HFFc6 (cell line): ENCODE measurements at regions not wholly inside any gene's neighbourhood (a gene's known extent, or its start where the extent isn't known, plus 50 kb on each side); places are given as distances from the start of the nearest gene placed in this dataset.
"Not testable (repeated sequence)": the region's sequence is repeated elsewhere in the genome, so short reads cannot be mapped to it uniquely, and the experiment has no call there.

Experiments used
- DNase-seq: peaks from one replicate; pipeline ENCODE4 v3.0.0-alpha.2; 2018
- H3K27ac Mint-ChIP-seq: 2 replicates; pipeline ENCODE4 v1.8.0; 2020; ENCODE audit warnings: mild to moderate bottlenecking, mixed read lengths
- H3K27me3 Mint-ChIP-seq: 2 replicates; pipeline ENCODE4 v1.8.0; 2021; ENCODE audit warnings: mild to moderate bottlenecking, moderate library complexity, mixed read lengths; ENCODE audit not compliant: insufficient read depth
- H3K36me3 Mint-ChIP-seq: 2 replicates; pipeline ENCODE4 v1.8.0; 2021; ENCODE audit warnings: low read depth, mixed read lengths
- H3K4me1 Mint-ChIP-seq: 2 replicates; pipeline ENCODE4 v1.8.0; 2020; ENCODE audit warnings: low read depth, mixed read lengths
- H3K4me3 Mint-ChIP-seq: 2 replicates; pipeline ENCODE4 v1.8.0; 2020; ENCODE audit warnings: mild to moderate bottlenecking, moderate library complexity, mixed read lengths
- H3K9me3 Mint-ChIP-seq: 2 replicates; pipeline ENCODE4 v1.8.0; 2020; ENCODE audit warnings: mild to moderate bottlenecking, mixed read lengths
- CTCF ChIP-seq: fragments of 200-600 bp; sonication (generic); IDR thresholded peaks from 2 replicates; pipeline ENCODE4 v1.5.0; 2021; ENCODE audit warnings: antibody characterized with exemption, mild to moderate bottlenecking

- Mint-ChIP-seq H3K4me1 (peaks cover 60% of the 10 kb centered on the region), H3K4me3 (peak overlapping the region; percentile 81), H3K27me3 (peaks cover 4% of the 10 kb centered on the region), H3K36me3 (peaks cover 4% of the 10 kb centered on the region; the same call in 1 of the 2 replicates), H3K9me3 (no peaks in the 10 kb centered on the region), H3K27ac (peak overlapping the region; percentile 100)
- no peak for TF ChIP-seq CTCF
- peak; percentile 99 for DNase-seq
Measured at GRCh38 chr20:53773792-53774401, 180.3 kb upstream of the ZNF217 start.

- Mint-ChIP-seq H3K4me3 (peak overlapping the region; percentile 81), H3K4me1 (peaks cover 66% of the 10 kb centered on the region), H3K27ac (peak overlapping the region; percentile 100)
- not testable (repeated sequence) for H3K36me3 Mint-ChIP-seq, DNase-seq, H3K27me3 Mint-ChIP-seq, H3K9me3 Mint-ChIP-seq
Measured at GRCh38 chr20:53773066-53773791, 179.6 kb upstream of the ZNF217 start.

- peaks cover 4% of the 10 kb centered on the region for H3K27me3 Mint-ChIP-seq
- no peak overlapping the region for H3K4me3 Mint-ChIP-seq
- H3K27ac Mint-ChIP-seq, result peak overlapping the region; percentile 43
- no peaks in the 10 kb centered on the region for H3K36me3 Mint-ChIP-seq
- TF ChIP-seq CTCF, result no peak
- no peaks in the 10 kb centered on the region for H3K9me3 Mint-ChIP-seq
- H3K4me1 Mint-ChIP-seq, result peaks cover 62% of the 10 kb centered on the region
- no peak for DNase-seq
Measured at GRCh38 chr20:53769041-53769440, 175.4 kb upstream of the ZNF217 start.

GRCh38 chr20:53768329-53768728 lies 174.7 kb upstream of the ZNF217 start:
- no peak overlapping the region for H3K4me3 Mint-ChIP-seq
- H3K36me3 Mint-ChIP-seq, result no peaks in the 10 kb centered on the region
- peaks cover 62% of the 10 kb centered on the region for H3K4me1 Mint-ChIP-seq
- no peak for DNase-seq
- H3K27me3 Mint-ChIP-seq, result peaks cover 4% of the 10 kb centered on the region
- no peaks in the 10 kb centered on the region for H3K9me3 Mint-ChIP-seq
- TF ChIP-seq CTCF, result no peak
- H3K27ac Mint-ChIP-seq, result peak overlapping the region; percentile 54; the same call in 1 of the 2 replicates

- no peak for DNase-seq
- Mint-ChIP-seq H3K36me3 (no peaks in the 10 kb centered on the region), H3K9me3 (no peaks in the 10 kb centered on the region), H3K4me3 (no peak overlapping the region), H3K27me3 (peaks cover 2% of the 10 kb centered on the region; the same call in 1 of the 2 replicates), H3K27ac (peak overlapping the region; percentile 25), H3K4me1 (peaks cover 55% of the 10 kb centered on the region)
- TF ChIP-seq CTCF, result no peak
Measured at GRCh38 chr20:53767206-53767930, 173.7 kb upstream of the ZNF217 start.

GRCh38 chr20:53764415-53764800 lies 170.8 kb upstream of the ZNF217 start:
- no peak for TF ChIP-seq CTCF
- no peak for DNase-seq
- Mint-ChIP-seq H3K27ac (peak overlapping the region; percentile 85), H3K4me3 (peak overlapping the region; percentile 60), H3K27me3 (peaks cover under 1% of the 10 kb centered on the region; the same call in 1 of the 2 replicates), H3K9me3 (no peaks in the 10 kb centered on the region), H3K4me1 (peaks cover 42% of the 10 kb centered on the region), H3K36me3 (no peaks in the 10 kb centered on the region)
